ENCODE measurements at regions not wholly inside any gene's neighbourhood (a gene's known extent, or its start where the extent isn't known, plus 50 kb on each side); places are given as distances from the start of the nearest gene placed in this dataset.

- intact Hi-C loops (cut with micrococcal nuclease): no loop called here
- Histone ChIP-seq H3K9me3 (replicated peaks; ENCODE audit: control insufficient read depth, insufficient read depth, low read length) (peaks cover 3% of the 10 kb centered on the region), H3K36me3 (ENCODE audit: control insufficient read depth in 2 of 2, extremely low read depth in 1 of 2, insufficient read depth in 2 of 2, low read length in 2 of 2) (no peaks in the 10 kb centered on the region), H4K20me1 (replicated peaks; ENCODE audit: control insufficient read depth, extremely low read depth, insufficient read depth, low read length) (no peaks in the 10 kb centered on the region), H3K79me2 (ENCODE audit: control insufficient read depth, insufficient read depth, low read length) (no peaks in the 10 kb centered on the region), H3K4me3 (replicated peaks in 1 of 3; ENCODE audit: insufficient read depth in 1 of 3, low read depth in 1 of 3, low read length in 3 of 3) (no peak overlapping the region), H3K9ac (replicated peaks; ENCODE audit: extremely low read depth, insufficient read depth, low read length) (no peak overlapping the region), H3K4me1 (ENCODE audit: control insufficient read depth, extremely low read depth, insufficient read depth, low read length) (no peaks in the 10 kb centered on the region), H3K4me2 (ENCODE audit: insufficient read depth, low read length) (no peak overlapping the region), H2AFZ (ENCODE audit: low read depth, low read length) (no peak overlapping the region), H3K27me3 (ENCODE audit: control insufficient read depth in 2 of 2, insufficient read depth in 2 of 2, low read length in 2 of 2) (no peaks in the 10 kb centered on the region), H3K9me1 (replicated peaks; ENCODE audit: control insufficient read depth, extremely low read depth, insufficient read depth, low read length) (no peaks in the 10 kb centered on the region), H3K27ac (ENCODE audit: insufficient read depth, low read depth, low read length) (no peak overlapping the region)
- ChIA-PET CTCF (no interaction called here), POLR2A (no interaction called here)
- no TSS peak for BruUV-seq (replicated peaks)
- dilution Hi-C loops (cut with MboI; ENCODE audit: extremely low pct_ligation_motif_present, low sequenced_read_pairs): no loop called here
- FAIRE-seq: no peak
- TF ChIP-seq MYC (IDR thresholded peaks at IDR 0.05; ENCODE audit: low read depth, low read length): no peak
- TF ChIP-seq GATA2 (IDR thresholded peaks at IDR 0.05; ENCODE audit: insufficient read depth, insufficient read length, low read depth, low read length): no peak
- TF ChIP-seq POLR2A (IDR thresholded peaks at IDR 0.05; ENCODE audit: low read depth, low read length): no peak
- no peak for TF ChIP-seq JUN (IDR thresholded peaks at IDR 0.05; ENCODE audit: borderline replicate concordance, insufficient read depth, insufficient read length, low read depth)
- no peak for TF ChIP-seq FOS (IDR thresholded peaks at IDR 0.05; ENCODE audit: borderline replicate concordance, insufficient read depth, low read length)
- no peak for TF ChIP-seq CTCF (IDR thresholded peaks at IDR 0.05; ENCODE audit: extremely low read depth in 1 of 2, insufficient read depth in 1 of 2, low read depth in 1 of 2, low read length in 2 of 2)
- TF ChIP-seq MAX (IDR thresholded peaks at IDR 0.05; ENCODE audit: insufficient read depth, insufficient read length): no peak
- TF ChIP-seq EZH2 (IDR thresholded peaks at IDR 0.05; ENCODE audit: borderline replicate concordance, low read depth, low read length, severe bottlenecking): no peak
- TF ChIP-seq POLR2AphosphoS5 (IDR thresholded peaks at IDR 0.05; ENCODE audit: insufficient read depth, low read depth, low read length): no peak
- DNase-seq (ENCODE audit: low read depth, low spot score): no peak
Measured at GRCh38 chr3:127114337-127115070, 78.4 kb upstream of the PRR23E start.
